ENCODE measurements at regions not wholly inside any gene's neighbourhood (a gene's known extent, or its start where the extent isn't known, plus 50 kb on each side); places are given as distances from the start of the nearest gene placed in this dataset.
"Not testable (repeated sequence)": the region's sequence is repeated elsewhere in the genome, so short reads cannot be mapped to it uniquely, and the experiment has no call there.

DNA sequence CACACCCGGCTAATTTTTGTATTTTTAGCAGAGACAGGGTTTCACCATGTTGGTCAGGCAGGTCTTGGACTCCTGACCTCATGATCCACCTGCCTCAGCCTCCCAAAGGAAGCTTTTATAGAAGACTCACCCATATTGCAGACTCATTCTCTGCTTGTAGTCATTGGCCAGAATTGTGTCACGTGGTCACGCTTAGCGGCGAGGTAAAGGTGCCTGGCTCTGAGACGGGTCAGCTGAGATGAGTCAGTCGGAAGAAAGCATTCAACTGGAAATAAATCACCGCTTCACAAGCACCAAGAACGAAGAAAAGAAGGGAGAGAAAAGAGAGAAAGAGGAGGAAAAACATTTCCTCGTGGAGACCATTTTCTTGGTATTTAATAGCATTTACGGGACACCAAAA, 218.8 kb upstream of the NOCT start:
- Histone ChIP-seq H3K9me3 (ENCODE audit: control insufficient read depth in 3 of 3, low read length in 3 of 3) (no peaks in the 10 kb centered on the region), H3K27ac (ENCODE audit: low read depth, low read length) (no peak overlapping the region), H3K27me3 (ENCODE audit: control insufficient read depth in 3 of 3, insufficient read depth in 3 of 3, low read length in 3 of 3) (no peaks in the 10 kb centered on the region), H3K4me3 (ENCODE audit: low read length in 3 of 3) (no peak overlapping the region), H3K9ac (ENCODE audit: low read depth in 1 of 3, low read length in 3 of 3) (no peak overlapping the region), H3K36me3 (ENCODE audit: control insufficient read depth in 3 of 3, insufficient read depth in 3 of 3, low read length in 3 of 3) (no peaks in the 10 kb centered on the region), H3K4me1 (ENCODE audit: control insufficient read depth in 3 of 3, insufficient read depth in 3 of 3, low read length in 3 of 3) (no peaks in the 10 kb centered on the region)

DNA sequence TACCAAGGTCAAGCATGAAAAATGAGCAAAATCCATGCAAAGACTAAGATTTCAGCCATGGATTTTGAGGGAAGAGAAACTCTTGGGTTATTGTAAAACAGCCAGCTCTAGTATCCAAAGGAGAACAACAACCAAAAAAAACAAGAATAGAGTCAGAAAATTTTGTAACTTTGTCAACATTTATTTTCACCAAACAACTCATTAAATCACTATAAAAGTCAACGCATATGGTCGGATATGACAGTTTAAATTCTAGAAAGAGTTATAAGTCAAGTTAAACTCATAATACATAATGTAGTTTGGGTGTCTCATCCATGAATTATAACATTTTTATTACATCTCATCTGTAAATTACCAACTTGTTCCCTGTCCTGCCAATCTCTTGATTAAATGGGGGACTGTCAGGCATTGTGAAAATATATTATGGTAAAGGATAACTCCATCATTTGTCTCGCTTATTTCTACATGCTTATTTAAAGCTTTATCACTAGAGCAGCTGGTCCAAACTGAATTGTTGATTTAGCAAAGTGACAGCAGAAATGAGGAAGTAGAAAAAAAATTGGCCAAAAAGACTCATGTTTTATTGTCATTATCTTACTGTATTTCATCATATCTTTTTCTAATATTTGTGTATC, 224.8 kb upstream of the NOCT start:
- no peaks in the 10 kb centered on the region for H3K36me3 ChIP-seq (ENCODE audit: control insufficient read depth in 3 of 3, insufficient read depth in 3 of 3, low read length in 3 of 3)
- no peaks in the 10 kb centered on the region for H3K9me3 ChIP-seq (ENCODE audit: control insufficient read depth in 3 of 3, low read length in 3 of 3)
- H3K27me3 ChIP-seq (ENCODE audit: control insufficient read depth in 3 of 3, insufficient read depth in 3 of 3, low read length in 3 of 3): no peaks in the 10 kb centered on the region
- no peaks in the 10 kb centered on the region for H3K4me1 ChIP-seq (ENCODE audit: control insufficient read depth in 3 of 3, insufficient read depth in 3 of 3, low read length in 3 of 3)
- H3K4me3 ChIP-seq (ENCODE audit: low read length in 3 of 3): no peak overlapping the region
- H3K27ac ChIP-seq (ENCODE audit: low read depth, low read length): no peak overlapping the region
- no peak overlapping the region for H3K9ac ChIP-seq (ENCODE audit: low read depth in 1 of 3, low read length in 3 of 3)

DNA sequence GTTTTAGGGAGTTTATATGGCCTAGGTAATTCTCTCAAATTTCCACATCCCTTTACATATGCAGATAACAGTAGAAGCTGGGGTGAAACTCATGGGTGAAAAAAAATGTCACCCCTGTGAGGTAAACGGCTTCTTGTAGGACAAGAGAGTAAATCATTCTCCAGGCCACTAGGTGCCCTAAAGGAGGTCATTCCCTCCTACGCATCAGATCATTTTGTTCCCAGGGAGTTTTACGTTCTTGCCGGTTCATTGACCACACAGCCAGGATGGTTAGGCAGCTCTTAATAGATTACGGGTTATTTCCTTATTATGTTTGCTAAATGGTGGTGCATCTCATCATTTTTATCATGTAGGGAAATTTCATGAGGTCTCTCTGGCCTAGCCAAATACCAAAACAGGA, 225.8 kb upstream of the NOCT start:
- no peaks in the 10 kb centered on the region for H3K9me3 ChIP-seq (ENCODE audit: control insufficient read depth in 3 of 3, low read length in 3 of 3)
- H3K27ac ChIP-seq (ENCODE audit: low read depth, low read length): no peak overlapping the region
- no peaks in the 10 kb centered on the region for H3K4me1 ChIP-seq (ENCODE audit: control insufficient read depth in 3 of 3, insufficient read depth in 3 of 3, low read length in 3 of 3)
- H3K36me3 ChIP-seq (ENCODE audit: control insufficient read depth in 3 of 3, insufficient read depth in 3 of 3, low read length in 3 of 3): no peaks in the 10 kb centered on the region
- H3K4me3 ChIP-seq (ENCODE audit: low read length in 3 of 3): no peak overlapping the region
- no peaks in the 10 kb centered on the region for H3K27me3 ChIP-seq (ENCODE audit: control insufficient read depth in 3 of 3, insufficient read depth in 3 of 3, low read length in 3 of 3)
- no peak overlapping the region for H3K9ac ChIP-seq (ENCODE audit: low read depth in 1 of 3, low read length in 3 of 3)

DNA sequence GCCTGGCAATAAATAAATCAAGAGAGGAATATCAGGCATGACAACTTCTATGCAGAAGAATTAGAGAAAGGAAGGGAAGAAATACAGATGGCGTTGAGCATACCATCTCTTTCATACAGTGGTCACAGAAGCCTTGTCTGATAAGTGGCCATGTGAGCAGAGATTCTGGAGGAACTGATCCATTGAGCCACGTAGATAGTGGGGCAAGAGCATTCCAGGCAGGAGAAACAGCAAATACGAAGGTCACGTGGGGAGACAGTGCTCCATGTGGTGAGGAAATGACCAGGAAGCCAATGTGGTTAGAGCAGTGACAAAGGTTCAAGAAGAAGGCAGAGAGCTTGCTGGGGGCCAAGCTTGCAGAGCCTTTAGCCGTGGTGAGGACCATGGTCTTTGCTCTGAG, 226.7 kb upstream of the NOCT start:
- no peak overlapping the region for H3K4me3 ChIP-seq (ENCODE audit: low read length in 3 of 3)
- no peaks in the 10 kb centered on the region for H3K4me1 ChIP-seq (ENCODE audit: control insufficient read depth in 3 of 3, insufficient read depth in 3 of 3, low read length in 3 of 3)
- H3K27me3 ChIP-seq (ENCODE audit: control insufficient read depth in 3 of 3, insufficient read depth in 3 of 3, low read length in 3 of 3): no peaks in the 10 kb centered on the region
- H3K27ac ChIP-seq (ENCODE audit: low read depth, low read length): no peak overlapping the region
- no peaks in the 10 kb centered on the region for H3K36me3 ChIP-seq (ENCODE audit: control insufficient read depth in 3 of 3, insufficient read depth in 3 of 3, low read length in 3 of 3)
- no peaks in the 10 kb centered on the region for H3K9me3 ChIP-seq (ENCODE audit: control insufficient read depth in 3 of 3, low read length in 3 of 3)
- no peak overlapping the region for H3K9ac ChIP-seq (ENCODE audit: low read depth in 1 of 3, low read length in 3 of 3)

DNA sequence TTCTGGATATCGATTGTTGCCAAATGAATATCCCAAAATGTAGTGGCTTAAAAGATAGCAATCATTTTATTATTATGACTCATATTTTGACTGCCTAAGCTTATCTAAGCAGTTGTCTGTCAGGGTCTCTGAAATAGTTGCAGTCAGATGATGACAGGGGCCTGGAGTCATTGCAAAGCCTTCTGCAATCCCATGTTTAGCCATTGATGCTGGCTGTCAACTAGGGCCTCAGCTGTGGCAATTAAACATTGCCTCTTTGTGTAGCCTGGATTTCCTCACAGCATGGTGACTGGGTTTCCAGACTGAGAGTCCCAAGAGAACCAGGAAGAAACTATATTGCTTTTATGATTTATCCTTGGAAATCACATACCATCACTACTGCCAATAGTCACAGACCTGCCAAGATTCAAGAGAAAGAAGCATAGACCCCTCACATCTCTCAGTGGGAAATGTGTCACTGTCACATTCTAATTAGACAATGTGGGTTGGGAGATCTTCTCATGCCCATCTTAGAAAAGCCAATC, 227.3 kb upstream of the NOCT start:
- H3K9me3 ChIP-seq (ENCODE audit: control insufficient read depth in 3 of 3, low read length in 3 of 3): no peaks in the 10 kb centered on the region

DNA sequence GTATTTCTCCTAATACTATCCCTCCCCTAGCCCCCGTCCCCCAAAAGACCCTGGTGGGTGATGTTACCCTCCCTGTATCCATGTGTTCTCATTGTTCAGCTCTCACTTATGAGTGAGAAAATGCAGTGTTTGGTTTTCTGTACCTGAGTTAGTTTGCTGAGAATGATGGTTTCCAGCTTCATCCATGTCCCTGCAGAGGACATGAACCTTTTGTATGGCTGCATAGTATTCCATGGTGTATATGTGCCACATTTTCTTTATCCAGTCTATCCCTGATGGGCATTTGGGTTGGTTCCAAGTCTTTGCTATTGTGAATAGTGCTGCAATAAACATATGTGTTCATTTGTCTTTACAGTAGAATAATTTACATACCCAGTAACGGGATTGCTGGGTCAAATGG, 235.8 kb upstream of the NOCT start:
- H3K36me3 ChIP-seq (ENCODE audit: control insufficient read depth in 3 of 3, insufficient read depth in 3 of 3, low read length in 3 of 3); H3K27ac ChIP-seq (ENCODE audit: low read depth, low read length); H3K9me3 ChIP-seq (ENCODE audit: control insufficient read depth in 3 of 3, low read length in 3 of 3); H3K4me1 ChIP-seq (ENCODE audit: control insufficient read depth in 3 of 3, insufficient read depth in 3 of 3, low read length in 3 of 3); H3K27me3 ChIP-seq (ENCODE audit: control insufficient read depth in 3 of 3, insufficient read depth in 3 of 3, low read length in 3 of 3); H3K9ac ChIP-seq (ENCODE audit: low read depth in 1 of 3, low read length in 3 of 3); H3K4me3 ChIP-seq (ENCODE audit: low read length in 3 of 3): not testable (repeated sequence)

More for the DNA sequence above, 227.3 kb upstream of the NOCT start:
- Histone ChIP-seq H3K4me1 (ENCODE audit: control insufficient read depth in 3 of 3, insufficient read depth in 3 of 3, low read length in 3 of 3) (no peaks in the 10 kb centered on the region), H3K27me3 (ENCODE audit: control insufficient read depth in 3 of 3, insufficient read depth in 3 of 3, low read length in 3 of 3) (no peaks in the 10 kb centered on the region), H3K27ac (ENCODE audit: low read depth, low read length) (no peak overlapping the region), H3K9ac (ENCODE audit: low read depth in 1 of 3, low read length in 3 of 3) (no peak overlapping the region), H3K4me3 (ENCODE audit: low read length in 3 of 3) (no peak overlapping the region), H3K36me3 (ENCODE audit: control insufficient read depth in 3 of 3, insufficient read depth in 3 of 3, low read length in 3 of 3) (no peaks in the 10 kb centered on the region)

DNA sequence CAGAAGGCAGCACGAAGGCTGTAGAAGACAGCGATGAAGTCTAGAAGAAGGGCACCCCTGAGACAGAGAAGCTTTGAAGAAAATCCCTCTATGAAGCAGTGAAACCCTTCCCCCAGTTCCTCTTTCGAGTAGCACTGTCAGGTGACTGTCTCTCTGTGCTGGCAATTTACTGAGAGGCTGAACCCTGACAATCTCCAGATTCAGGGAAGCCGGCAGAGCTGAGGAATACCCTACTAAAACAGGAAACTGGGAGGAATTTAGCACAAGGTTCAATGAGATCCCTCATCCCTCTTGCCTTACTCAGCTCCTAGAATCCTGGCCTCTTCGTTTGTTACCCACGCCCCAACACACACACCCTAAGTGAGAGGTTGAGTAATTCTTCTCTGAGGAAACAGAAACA, 239.7 kb upstream of the NOCT start:
- Histone ChIP-seq H3K9me3 (ENCODE audit: control insufficient read depth in 3 of 3, low read length in 3 of 3) (no peaks in the 10 kb centered on the region), H3K4me3 (ENCODE audit: low read length in 3 of 3) (no peak overlapping the region), H3K4me1 (ENCODE audit: control insufficient read depth in 3 of 3, insufficient read depth in 3 of 3, low read length in 3 of 3) (no peaks in the 10 kb centered on the region), H3K27ac (ENCODE audit: low read depth, low read length) (no peak overlapping the region), H3K36me3 (ENCODE audit: control insufficient read depth in 3 of 3, insufficient read depth in 3 of 3, low read length in 3 of 3) (no peaks in the 10 kb centered on the region), H3K9ac (ENCODE audit: low read depth in 1 of 3, low read length in 3 of 3) (no peak overlapping the region), H3K27me3 (ENCODE audit: control insufficient read depth in 3 of 3, insufficient read depth in 3 of 3, low read length in 3 of 3) (no peaks in the 10 kb centered on the region)

DNA sequence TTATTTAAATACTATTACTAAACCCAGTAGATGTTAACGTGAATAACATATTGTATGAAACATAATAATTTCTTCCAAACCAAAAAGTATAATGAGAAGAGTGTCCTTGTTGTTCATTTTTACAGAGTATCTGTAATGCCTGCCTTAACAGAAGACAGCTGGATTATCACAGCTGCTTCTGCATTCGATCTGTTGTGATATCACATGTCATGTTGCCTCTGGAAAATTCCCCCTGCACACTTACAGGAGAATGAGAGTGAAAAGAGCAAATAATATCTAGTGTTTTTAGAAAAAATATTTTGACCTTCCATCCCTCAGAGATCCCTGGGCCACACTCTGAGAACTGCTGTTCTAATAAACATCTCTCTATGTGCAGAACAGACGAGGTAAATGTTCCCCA, 240.1 kb upstream of the NOCT start:
- Histone ChIP-seq H3K4me1 (ENCODE audit: control insufficient read depth in 3 of 3, insufficient read depth in 3 of 3, low read length in 3 of 3) (no peaks in the 10 kb centered on the region), H3K9me3 (ENCODE audit: control insufficient read depth in 3 of 3, low read length in 3 of 3) (no peaks in the 10 kb centered on the region), H3K27me3 (ENCODE audit: control insufficient read depth in 3 of 3, insufficient read depth in 3 of 3, low read length in 3 of 3) (no peaks in the 10 kb centered on the region), H3K4me3 (ENCODE audit: low read length in 3 of 3) (no peak overlapping the region), H3K36me3 (ENCODE audit: control insufficient read depth in 3 of 3, insufficient read depth in 3 of 3, low read length in 3 of 3) (no peaks in the 10 kb centered on the region), H3K27ac (ENCODE audit: low read depth, low read length) (no peak overlapping the region), H3K9ac (ENCODE audit: low read depth in 1 of 3, low read length in 3 of 3) (no peak overlapping the region)

DNA sequence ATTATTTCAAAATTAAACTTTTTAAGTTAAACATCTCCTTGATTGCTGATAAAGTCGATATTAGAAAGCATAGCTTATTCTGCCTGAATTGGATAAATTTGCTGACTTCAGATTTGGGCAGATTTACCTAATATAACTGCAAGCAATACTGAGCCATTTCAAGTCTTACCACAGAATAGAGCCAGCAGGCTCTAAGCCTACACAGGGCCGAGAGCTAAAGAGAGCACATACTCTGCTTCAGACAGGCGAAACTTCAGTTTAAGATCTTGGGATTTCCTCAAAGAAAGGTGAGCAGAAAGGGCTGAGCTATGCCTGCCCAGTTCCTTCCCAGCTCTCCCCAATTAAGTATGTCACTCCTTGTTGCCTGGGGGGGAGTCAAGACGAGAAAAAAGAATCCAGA, 240.6 kb upstream of the NOCT start:
- Histone ChIP-seq H3K36me3 (ENCODE audit: control insufficient read depth in 3 of 3, insufficient read depth in 3 of 3, low read length in 3 of 3) (no peaks in the 10 kb centered on the region), H3K4me1 (ENCODE audit: control insufficient read depth in 3 of 3, insufficient read depth in 3 of 3, low read length in 3 of 3) (no peaks in the 10 kb centered on the region), H3K9ac (ENCODE audit: low read depth in 1 of 3, low read length in 3 of 3) (no peak overlapping the region), H3K9me3 (ENCODE audit: control insufficient read depth in 3 of 3, low read length in 3 of 3) (no peaks in the 10 kb centered on the region), H3K4me3 (ENCODE audit: low read length in 3 of 3) (no peak overlapping the region), H3K27ac (ENCODE audit: low read depth, low read length) (no peak overlapping the region), H3K27me3 (ENCODE audit: control insufficient read depth in 3 of 3, insufficient read depth in 3 of 3, low read length in 3 of 3) (no peaks in the 10 kb centered on the region)

DNA sequence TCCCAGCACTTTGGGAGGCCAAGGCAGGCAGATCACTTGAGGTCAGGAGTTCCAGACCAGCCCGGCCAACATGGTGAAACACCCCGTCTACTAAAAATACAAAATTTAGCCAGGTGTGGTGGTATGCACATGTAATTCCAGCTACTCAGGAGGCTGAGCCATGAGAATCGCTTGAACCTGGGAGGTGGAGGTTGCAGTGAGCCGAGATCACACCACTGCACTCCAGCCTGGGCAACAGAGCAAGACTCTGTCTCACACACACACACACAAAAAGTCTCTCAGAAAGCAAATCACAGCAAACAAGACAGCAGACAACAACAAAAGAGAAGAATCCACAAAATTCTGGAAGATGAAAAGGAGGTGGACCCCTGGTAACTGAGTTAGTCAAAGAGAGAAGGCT, 241.5 kb upstream of the NOCT start:
- H3K27ac ChIP-seq (ENCODE audit: low read depth, low read length); H3K36me3 ChIP-seq (ENCODE audit: control insufficient read depth in 3 of 3, insufficient read depth in 3 of 3, low read length in 3 of 3); H3K4me1 ChIP-seq (ENCODE audit: control insufficient read depth in 3 of 3, insufficient read depth in 3 of 3, low read length in 3 of 3); H3K9ac ChIP-seq (ENCODE audit: low read depth in 1 of 3, low read length in 3 of 3); H3K27me3 ChIP-seq (ENCODE audit: control insufficient read depth in 3 of 3, insufficient read depth in 3 of 3, low read length in 3 of 3); H3K4me3 ChIP-seq (ENCODE audit: low read length in 3 of 3); H3K9me3 ChIP-seq (ENCODE audit: control insufficient read depth in 3 of 3, low read length in 3 of 3): not testable (repeated sequence)

DNA sequence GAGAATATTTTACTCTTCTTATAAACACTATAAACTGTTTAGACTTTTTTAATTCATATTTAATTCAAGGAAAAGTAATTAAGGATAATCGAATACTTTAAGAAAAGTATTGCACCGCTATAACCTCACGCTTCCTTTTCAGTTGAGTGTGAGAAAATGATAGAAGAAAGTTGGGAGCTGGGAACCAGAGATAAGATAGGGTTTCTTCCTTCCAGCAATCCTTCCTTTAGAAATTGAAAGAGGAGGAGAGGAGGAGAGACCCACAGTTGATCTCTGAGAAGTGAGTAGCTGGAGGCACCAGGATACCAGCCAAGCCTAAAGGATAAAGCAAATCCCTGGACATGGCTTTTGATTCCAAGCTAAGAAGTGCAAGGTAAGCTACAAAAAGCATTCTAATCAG, 242.3 kb upstream of the NOCT start:
- H3K9ac ChIP-seq (ENCODE audit: low read depth in 1 of 3, low read length in 3 of 3): no peak overlapping the region
- no peaks in the 10 kb centered on the region for H3K27me3 ChIP-seq (ENCODE audit: control insufficient read depth in 3 of 3, insufficient read depth in 3 of 3, low read length in 3 of 3)
- H3K9me3 ChIP-seq (ENCODE audit: control insufficient read depth in 3 of 3, low read length in 3 of 3): no peaks in the 10 kb centered on the region
- H3K27ac ChIP-seq (ENCODE audit: low read depth, low read length): no peak overlapping the region
- H3K4me3 ChIP-seq (ENCODE audit: low read length in 3 of 3): no peak overlapping the region
- H3K36me3 ChIP-seq (ENCODE audit: control insufficient read depth in 3 of 3, insufficient read depth in 3 of 3, low read length in 3 of 3): no peaks in the 10 kb centered on the region
- no peaks in the 10 kb centered on the region for H3K4me1 ChIP-seq (ENCODE audit: control insufficient read depth in 3 of 3, insufficient read depth in 3 of 3, low read length in 3 of 3)
